GM23248 (cell line): ENCODE measurements at regions not wholly inside any gene's neighbourhood (a gene's known extent, or its start where the extent isn't known, plus 50 kb on each side); places are given as distances from the start of the nearest gene placed in this dataset.

ENCODE experiments used
- EZH2 ChIP-seq: fragments of 200-600 bp; sonication (generic); IDR thresholded peaks from 2 replicates; pipeline ENCODE4 v1.6.1; 2018; ENCODE audit warnings: antibody characterized with exemption, mild to moderate bottlenecking; ENCODE audit not compliant: insufficient read depth, poor library complexity, severe bottlenecking
- EZH2phosphoT487 ChIP-seq: fragments of 200-600 bp; sonication (generic); IDR thresholded peaks from 2 replicates; pipeline ENCODE4 v1.6.1; 2018; ENCODE audit warnings: antibody characterized with exemption, moderate library complexity, mild to moderate bottlenecking, low read depth; ENCODE audit not compliant: insufficient read depth

GRCh38 chr2:173720306-173720705, 244.9 kb downstream of the SP3 start:
- TF ChIP-seq EZH2 (no peak), EZH2phosphoT487 (no peak)
